GM08714 (cell line): ENCODE measurements at regions not wholly inside any gene's neighbourhood (a gene's known extent, or its start where the extent isn't known, plus 50 kb on each side); places are given as distances from the start of the nearest gene placed in this dataset.
"Not testable (repeated sequence)": the region's sequence is repeated elsewhere in the genome, so short reads cannot be mapped to it uniquely, and the experiment has no call there.

ENCODE experiments used
- H3K4me3 ChIP-seq: fragments of 200-500 bp; sonication (Bioruptor generic); 2 replicates; pipeline ENCODE4 v1.5.1; 2014; ENCODE audit warnings: mild to moderate bottlenecking, low read length, inconsistent platforms
- ZNF274 ChIP-seq: IDR thresholded peaks from 2 replicates; pipeline ENCODE4 v1.6.1; 2012; ENCODE audit warnings: mild to moderate bottlenecking, low read depth, low read length

DNA sequence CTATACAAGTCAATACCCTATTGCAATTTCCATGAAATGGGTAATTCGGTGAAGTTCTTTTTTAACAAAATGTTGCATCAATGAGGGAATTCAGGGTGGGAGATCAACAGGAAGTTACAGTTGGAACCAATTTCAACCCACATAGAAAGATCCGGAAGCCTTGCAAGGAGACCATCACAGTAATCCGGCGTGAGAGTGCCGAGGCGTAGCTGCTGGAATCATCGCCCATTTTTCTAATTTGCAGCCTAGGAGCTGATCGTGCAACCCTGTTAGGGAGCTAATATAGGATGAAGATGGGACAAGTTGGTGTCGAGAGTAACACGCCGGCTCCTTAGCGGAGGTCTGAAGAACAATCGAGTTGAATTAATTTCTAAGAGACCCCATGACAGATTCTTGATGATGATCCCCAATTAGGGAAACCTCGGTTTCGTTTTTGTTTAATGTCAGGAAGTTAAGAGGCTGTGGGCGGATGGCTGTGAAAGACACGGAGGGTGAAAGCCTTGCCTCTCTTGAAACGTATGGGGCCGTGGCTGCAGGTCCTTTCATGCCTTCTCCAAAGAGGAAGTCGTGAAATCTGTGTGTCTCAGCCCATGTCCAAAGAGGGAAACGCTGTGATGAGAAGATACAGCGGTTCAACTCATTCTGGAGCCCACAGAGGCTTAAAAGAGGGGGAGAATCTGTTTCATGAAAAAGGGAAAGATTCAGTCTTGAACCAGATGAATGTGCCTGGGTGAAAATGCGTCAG, 51.2 kb upstream of the CARD11 start:
- H3K4me3 ChIP-seq = peak overlapping the region; percentile 0; the same call in 1 of the 2 replicates
- TF ChIP-seq ZNF274 = no peak

DNA sequence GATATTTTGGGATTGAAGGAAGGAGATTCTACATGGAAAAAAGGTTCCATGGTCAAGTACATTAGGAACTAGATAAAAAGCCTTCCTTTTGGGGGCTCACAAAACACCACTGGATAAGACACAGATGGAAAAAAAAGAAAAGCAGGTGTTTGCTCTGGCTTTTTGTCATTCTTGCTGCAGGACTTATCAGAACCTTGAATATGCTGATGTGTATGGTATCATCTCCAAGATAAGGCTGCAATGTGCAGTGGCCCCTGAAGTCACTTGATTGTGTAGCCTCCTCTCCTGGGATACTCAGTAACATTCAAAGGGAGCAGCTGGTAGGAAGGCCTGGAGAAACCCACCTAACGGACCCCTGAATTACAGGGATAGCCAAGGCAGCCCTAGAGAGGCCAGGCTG, 54.1 kb upstream of the CARD11 start:
- H3K4me3 ChIP-seq = no peak overlapping the region
- no peak for TF ChIP-seq ZNF274

DNA sequence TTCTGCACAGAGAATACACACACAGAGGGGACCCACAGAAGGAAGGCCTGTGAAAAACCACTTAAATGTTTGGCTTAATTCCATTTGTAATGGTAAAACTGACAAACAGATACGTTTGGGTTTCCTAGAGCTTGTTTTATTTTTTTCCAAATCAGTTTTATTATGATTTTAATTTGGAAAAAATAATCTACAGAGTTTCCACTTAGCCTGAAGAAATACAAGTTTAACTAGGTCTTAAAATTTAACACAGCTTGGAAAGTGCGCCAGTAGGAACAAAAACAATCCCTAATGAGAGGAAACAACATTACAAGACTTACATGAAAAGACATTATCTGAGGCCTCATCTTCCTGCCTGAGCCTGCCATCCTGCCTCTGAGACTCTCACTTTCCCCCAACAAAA, 58.5 kb upstream of the CARD11 start:
- H3K4me3 ChIP-seq = no peak overlapping the region
- TF ChIP-seq ZNF274 = no peak

DNA sequence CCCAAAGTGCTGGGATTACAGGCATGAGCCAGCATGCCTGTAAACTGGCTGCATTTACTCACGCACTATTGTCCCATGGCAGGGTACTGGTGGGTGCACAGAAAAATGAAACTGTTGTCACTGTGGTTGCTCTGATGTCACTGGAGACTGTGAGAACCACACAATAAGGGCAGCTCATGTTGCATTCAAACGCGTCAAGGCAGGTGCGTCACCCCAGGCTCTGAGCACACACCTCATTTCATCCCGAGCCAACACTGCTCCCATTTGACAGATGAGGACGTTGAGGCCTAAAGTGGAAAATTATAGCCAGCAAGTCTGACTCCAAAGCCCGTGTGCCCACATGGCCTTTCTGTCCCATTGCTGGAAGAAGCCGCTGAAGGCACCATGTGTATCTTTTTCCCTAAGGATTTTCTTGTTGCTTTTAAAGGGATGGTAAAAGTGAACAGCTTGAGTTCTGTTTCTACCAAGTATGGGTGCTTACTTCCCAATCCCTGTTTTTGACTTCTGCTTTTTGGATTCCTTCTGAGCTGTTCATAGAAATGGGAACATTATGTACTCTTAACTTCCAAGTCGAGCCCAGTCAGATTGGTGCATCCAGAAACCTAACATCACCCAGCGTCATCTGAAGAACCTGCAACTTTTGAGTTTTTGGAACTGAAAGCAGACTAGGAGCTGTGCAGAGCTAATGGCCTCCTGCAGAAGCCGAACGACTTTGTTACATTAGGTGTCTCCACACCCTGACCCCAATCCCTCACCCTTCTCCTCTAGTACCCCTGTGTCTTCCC, 60.1 kb upstream of the CARD11 start:
- H3K4me3 ChIP-seq = no peak overlapping the region
- no peak for TF ChIP-seq ZNF274

DNA sequence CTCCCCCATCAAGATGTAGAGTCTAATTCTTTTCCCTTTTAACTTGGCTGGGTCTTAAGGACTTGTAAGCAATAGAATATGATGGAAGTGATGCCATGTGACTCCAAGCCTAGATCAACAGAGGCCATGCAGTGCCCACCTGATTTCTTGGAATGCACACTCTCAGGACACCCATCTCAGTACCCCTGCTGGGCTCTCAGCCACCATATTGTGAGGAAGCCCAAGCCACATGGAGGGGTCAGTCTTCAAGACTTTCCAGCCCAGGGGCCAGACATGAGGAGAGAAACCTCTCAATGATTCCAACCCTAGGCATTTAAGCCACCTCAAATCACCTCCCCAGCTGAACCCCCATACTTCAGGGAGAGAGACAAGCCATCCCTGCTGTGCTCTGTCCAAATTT, 62.2 kb upstream of the CARD11 start:
- no peak for TF ChIP-seq ZNF274
- no peak overlapping the region for H3K4me3 ChIP-seq

DNA sequence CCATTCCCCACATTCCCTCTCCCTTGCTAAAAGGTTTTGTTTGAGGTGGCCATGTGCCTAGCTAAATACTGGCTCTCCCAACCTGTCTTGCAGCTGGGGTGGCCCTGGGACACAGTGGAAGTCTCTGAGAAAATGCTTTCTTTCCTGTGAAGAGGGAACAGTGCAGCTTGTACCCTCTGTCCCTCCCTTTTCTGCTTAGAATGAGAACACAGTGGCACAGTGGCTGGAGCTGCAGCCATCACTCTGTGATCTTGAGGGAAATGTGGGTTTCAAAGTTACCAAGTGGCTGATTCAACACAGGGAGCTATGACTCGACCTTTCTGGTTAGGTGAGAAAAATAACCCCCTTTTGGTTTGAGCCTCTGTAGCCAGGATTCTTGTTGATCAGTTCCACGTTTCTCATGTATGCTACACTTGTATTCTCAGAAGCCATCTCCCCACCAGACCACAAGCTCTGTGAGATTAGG, 62.7 kb upstream of the CARD11 start:
- no peak overlapping the region for H3K4me3 ChIP-seq
- no peak for TF ChIP-seq ZNF274

DNA sequence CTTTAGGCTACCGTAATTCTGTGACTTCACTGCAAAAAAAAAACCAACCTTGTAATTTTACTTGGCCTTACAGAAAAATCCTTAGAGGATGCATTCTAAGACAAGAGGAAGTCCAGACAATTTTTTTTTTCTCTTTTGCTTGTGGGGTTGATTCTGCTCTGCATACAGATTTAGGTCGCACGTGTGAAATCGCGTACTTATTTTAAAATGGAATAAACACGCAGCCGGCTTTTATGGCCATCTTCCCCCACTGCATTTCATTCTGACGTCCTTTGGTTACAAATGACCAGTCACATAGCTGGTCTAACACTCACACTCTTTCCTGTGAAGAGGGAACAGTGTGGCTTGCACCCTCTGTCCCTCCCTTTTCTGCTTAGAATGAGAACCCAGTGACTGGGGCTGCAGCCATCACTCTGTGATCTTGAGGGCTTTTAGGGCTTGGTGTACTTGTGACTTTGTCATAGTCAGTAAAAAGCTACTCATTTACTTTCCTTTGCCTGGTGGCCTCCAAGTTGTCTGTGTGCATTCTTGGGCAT, 63.6 kb upstream of the CARD11 start:
- no peak overlapping the region for H3K4me3 ChIP-seq

DNA sequence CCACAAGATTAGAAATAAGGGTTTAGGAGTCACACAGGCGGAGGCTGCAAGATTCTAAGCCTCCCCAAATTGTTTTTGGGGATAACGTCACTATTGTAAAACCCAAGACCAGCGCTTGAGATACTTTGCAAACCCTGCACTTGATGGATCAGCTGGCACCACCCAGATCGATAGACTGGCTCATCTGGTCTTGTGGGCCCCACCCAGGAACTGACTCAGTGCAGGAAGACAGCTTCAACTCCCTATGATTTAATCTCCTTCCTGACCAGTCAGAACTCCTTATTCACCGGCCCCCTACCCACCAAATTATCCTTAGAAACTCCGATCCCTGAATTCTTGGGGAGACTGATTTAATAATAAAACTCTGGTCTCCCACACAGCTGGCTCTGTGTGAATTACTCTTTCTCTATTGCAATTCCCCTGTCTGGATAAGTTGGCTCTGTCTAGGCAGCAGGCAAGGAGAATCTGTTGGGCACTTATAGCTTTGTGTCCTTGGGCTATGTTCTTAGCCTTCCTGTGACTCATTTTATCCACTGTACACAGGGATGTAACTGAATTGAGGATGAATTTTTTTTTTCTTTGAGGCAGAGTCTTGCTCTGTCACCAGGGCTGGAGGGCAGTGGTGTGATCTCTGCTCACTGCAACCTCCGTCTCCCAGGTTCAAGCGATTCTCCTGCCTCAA, 64.4 kb upstream of the CARD11 start:
- TF ChIP-seq ZNF274 = no peak
- H3K4me3 ChIP-seq = no peak overlapping the region

More for the DNA sequence above, 63.6 kb upstream of the CARD11 start:
- TF ChIP-seq ZNF274 = no peak

DNA sequence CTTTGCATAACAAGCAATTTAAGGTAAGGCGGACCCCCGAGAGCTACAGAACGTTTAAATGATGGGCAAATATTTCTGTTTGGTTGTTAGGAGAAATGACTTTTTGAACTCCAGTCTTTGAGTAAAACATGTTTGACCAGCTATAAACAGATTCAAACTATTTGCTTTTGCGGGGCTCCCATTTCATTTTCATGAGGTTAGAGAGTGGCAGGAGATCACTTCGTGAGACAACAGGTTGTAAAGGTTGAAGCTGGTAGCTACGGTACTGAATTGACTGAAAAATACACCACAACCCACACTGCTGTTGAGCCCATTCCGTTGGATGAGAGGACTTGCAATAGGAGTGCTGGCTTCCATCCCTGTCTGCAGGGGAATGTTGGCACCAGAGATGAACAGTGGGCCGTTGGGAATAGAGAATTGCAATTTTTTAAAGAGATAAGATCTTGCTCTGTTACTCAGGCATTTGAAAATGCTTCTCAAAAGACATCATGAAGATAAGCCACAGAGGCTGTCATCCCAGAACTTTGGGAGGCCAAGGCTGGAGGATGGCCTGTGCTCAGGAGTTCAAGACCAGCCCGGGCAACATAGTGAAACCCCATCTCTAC, 65.7 kb upstream of the CARD11 start:
- TF ChIP-seq ZNF274 = no peak
- H3K4me3 ChIP-seq = no peak overlapping the region

DNA sequence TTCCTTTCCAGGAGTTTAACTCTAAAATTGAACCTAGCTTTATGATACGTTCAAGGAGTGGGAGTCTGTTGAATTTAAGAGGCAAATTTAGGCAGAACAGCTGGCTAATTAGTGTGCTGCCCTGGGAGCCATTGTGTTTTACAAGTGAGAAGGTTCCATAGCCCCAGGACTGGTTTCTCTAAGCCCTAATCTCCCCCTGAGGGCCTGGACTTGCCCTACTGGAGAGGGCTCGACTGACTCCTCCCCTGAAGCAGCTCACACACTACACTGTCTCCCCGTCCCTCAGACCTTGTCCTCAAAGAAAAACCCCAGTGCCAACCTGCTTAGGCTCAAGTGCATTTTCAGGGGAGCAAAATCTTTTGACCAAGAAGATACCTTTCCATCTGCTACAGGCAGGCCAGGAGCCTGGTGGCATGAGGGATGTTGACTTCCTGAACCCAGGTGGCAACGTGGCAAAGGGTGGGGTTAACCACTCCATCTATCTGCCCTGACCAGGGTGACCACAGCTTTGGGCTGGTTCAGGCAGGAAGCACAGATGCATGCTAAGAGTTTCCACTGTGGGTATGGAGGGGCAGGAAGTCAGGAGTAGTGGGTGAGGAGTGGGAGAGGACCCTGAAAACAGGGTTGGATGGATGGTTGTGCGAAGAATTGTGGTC, 68.9 kb upstream of the CARD11 start:
- no peak overlapping the region for H3K4me3 ChIP-seq
- no peak for TF ChIP-seq ZNF274

DNA sequence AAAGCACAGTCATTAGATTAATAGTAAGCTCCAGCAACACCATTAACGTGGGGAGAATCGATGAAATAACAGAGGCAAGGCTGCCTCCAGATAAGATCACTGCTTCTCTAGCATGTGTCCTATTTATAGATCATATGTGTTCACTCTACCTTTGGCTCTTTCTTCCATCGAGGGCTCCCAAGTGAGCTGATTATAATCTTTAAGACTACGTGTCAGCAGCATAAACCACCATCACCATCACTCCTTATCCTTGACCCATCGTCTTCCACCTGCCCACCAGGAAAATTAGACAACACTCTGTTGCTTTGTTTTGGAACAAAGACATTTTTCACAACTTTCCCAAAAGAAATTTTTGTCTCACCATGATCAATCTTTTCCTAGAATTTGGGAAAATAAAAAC, 71.2 kb upstream of the CARD11 start:
- no peak for TF ChIP-seq ZNF274
- no peak overlapping the region for H3K4me3 ChIP-seq

DNA sequence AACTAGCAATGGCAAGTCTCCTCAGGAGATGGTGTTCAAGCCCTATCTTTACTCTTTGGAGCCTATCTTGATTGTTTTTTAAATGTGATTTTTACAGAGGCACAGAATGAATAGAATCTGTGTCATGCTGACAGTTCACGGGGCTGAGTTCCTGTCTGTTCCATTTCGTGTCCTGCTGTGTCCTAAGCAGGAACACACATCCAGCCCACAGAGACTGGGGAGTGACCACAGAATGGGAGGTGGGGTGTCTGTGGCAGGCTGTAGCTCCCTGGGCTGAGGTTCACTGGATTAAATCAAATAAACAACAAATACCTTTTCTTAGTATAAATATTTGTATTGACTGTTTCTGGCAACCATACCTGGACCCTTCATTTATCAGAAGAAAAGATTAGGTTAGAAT, 73.4 kb upstream of the CARD11 start:
- TF ChIP-seq ZNF274 = no peak

DNA sequence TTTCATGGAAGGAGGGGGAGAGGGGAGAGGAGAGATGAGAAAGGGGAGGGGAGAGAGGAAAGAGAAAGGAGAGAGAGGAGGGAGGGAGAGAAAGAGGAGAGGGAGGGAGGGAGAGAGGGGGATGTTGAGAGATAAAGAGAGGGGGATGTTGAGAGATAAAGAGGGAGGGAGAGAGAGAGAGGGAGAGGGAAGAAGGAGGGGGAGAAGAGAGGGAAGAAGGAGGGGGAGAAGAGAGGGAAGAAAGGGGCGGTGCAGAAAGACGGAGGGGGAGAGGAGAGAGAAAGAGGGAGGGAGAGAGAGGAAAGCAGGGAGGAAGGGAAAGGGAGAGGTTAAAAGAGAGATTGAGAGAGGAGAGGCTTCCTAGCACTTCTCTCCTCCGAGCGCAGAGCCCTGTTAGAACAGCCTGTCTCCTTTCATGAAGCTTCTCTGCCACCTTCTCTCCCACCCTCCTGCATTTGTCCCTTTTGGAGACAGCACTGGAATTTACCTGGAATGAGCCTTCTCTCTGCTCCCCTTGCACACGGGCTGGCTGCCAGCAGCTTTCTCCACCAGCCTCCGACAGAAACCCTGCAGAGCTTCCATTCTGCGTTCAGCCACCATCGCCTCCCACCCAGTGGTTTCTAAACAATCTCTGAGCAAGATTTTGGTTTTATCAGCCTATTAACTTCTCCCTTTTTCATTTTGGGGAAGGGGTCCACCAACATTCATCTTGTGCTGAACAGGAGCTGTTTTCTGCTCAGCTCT, 74.0 kb upstream of the CARD11 start:
- no peak overlapping the region for H3K4me3 ChIP-seq
- no peak for TF ChIP-seq ZNF274

More for the DNA sequence above, 73.4 kb upstream of the CARD11 start:
- H3K4me3 ChIP-seq = no peak overlapping the region

DNA sequence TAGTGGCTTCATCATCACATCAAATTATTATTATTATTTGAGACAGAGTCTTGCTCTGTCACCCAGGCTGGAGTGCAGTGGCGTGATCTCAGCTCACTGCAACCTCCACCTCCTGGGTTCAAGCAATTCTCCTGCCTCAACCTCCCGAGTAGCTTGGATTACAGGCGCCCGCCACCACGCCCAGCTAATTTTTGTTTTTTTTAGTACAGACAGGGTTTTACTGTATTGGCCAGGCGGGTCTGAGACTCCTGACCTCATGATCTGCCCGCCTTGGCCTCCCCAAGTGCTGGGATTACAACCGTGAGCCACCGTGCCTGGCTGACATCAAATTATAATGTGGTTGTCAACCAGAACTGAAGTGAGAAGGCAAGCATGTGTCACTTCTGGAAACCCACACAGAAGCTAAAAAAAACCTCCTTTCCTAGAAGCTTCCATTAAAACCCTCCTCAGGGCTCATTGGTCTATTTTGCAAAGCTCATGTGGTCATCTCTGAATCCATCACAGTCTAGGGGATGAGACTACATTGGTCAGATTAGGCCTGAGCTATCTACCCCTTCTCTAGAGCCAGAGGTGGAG, 75.8 kb upstream of the CARD11 start:
- not testable (repeated sequence) for H3K4me3 ChIP-seq
